GM19463 (cell line): ENCODE measurements at regions not wholly inside any gene's neighbourhood (a gene's known extent, or its start where the extent isn't known, plus 50 kb on each side); places are given as distances from the start of the nearest gene placed in this dataset.
"Not testable (repeated sequence)": the region's sequence is repeated elsewhere in the genome, so short reads cannot be mapped to it uniquely, and the experiment has no call there.

Experiments used
- ATAC-seq: cut with Tn5 transposase; IDR thresholded peaks from one replicate; pipeline ENCODE4 v1.9.1; 2021; ENCODE audit warnings: mild to moderate bottlenecking, moderate library complexity; ENCODE audit not compliant: unreplicated experiment

GRCh38 chr2:194602750-194603149 is 1054.3 kb upstream of the SLC39A10 start:
- no peak for ATAC-seq

GRCh38 chr2:194591192-194591591 is 1065.8 kb upstream of the SLC39A10 start:
- ATAC-seq: no peak

DNA sequence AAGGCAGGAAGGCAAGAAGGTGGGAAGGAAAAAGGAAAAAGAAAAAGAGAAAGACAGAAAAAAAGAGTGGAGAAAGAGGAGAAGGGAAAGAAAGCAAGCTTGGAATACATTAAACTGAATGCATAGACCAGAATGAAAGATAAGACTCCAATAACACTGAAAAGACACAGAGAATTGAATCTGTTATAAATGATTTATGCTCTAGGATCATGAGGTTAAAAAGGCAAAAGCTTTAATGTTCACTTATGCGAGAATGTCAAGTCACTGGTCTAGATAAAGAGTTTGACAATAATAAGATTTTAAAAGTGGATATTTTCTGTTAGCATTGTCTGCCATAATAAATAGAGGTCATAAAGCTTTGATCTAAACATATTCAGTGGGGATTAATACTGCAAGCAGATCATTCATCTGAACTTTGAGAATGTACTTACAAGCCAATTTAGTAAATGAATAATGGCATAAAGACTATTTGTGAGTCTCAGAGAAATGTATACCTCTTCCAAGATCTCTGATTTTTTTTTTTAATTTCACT is 1069.2 kb upstream of the SLC39A10 start:
- ATAC-seq: no peak

- peak; percentile 57 for ATAC-seq
Observed at GRCh38 chr2:194567661-194568017, 1089.4 kb upstream of the SLC39A10 start.

- peak; percentile 88 for ATAC-seq
Observed at GRCh38 chr2:194566907-194567660, 1089.9 kb upstream of the SLC39A10 start.

DNA sequence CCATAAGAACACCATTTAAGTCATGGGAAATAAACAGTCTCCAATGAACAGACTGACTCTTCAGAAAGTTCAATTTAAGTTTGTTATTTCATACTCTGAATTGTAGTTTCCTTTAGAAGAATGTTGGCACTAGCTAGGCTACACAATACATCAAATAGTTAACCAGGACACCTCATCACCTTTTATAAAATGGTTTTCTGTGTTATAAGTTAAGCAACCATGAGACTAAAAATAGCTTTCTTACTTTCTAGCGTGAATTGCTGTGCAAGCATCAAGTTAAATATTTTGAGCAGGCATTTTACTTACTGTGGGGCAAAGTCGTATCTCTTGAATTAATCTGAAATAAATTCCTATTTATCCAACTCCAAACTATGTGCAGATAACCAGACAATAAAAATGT is 1092.6 kb upstream of the SLC39A10 start:
- no peak for ATAC-seq

- no peak for ATAC-seq
Observed at GRCh38 chr2:194562329-194562728, 1094.7 kb upstream of the SLC39A10 start.

GRCh38 chr2:194559964-194560363 is 1097.1 kb upstream of the SLC39A10 start:
- ATAC-seq: no peak

DNA sequence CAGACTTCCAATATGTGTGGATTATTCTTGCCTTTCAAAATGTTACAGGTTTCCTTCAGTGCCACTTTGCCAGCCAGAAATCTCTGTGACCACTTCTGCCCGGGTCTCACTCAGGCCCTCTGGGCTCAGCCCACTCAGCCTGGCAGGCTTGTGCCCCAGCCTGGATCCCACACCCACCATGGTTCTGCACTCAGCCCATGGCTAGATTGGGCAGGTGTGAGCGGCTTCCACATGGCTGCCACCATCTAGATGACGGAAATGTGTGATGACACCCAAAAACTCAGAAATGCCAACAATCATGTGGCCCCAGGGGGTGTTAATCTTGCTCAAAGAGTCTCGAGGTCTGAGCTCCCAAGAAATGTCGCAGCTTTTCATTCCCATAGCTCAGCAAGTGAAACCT is 1097.5 kb upstream of the SLC39A10 start:
- ATAC-seq: no peak

DNA sequence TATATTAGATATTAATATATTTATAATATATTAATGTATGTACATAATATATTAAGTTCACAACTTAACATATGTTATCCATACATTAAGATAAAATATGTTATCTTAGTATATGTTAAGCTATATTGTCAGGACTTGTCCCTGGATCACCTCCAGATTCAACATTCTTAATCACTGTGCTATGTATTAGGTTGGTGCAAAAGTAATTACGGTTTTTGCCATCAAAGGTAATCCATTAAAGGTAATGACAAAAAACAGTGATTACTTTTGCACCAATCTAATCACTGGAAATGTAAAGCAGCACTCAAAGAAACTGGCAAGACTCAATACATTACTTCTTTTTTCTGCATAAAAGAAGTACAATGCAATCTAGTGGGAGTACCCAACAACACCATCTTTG is 1099.0 kb upstream of the SLC39A10 start:
- ATAC-seq: no peak

GRCh38 chr2:194556629-194557028 is 1100.4 kb upstream of the SLC39A10 start:
- no peak for ATAC-seq

GRCh38 chr2:194553980-194554379 is 1103.0 kb upstream of the SLC39A10 start:
- ATAC-seq: no peak

DNA sequence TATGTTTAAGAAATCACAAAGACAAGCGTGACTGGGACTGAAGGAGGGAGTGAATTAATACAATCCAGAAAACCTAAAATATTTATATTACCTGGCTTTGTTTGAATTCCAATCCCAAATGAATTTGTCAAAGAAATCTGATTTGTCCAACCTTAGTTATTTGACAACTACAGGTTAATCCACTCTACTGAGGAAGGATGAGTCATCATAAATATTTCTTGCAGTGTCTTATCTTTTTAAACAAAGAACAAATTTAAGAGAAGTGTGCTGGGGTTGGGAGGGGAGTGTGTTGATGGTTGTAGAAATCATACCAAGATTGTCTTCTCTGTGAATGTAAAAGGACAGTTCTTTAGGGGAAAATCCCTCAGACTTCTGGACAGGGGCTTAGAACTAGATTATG is 1106.3 kb upstream of the SLC39A10 start:
- ATAC-seq: no peak

DNA sequence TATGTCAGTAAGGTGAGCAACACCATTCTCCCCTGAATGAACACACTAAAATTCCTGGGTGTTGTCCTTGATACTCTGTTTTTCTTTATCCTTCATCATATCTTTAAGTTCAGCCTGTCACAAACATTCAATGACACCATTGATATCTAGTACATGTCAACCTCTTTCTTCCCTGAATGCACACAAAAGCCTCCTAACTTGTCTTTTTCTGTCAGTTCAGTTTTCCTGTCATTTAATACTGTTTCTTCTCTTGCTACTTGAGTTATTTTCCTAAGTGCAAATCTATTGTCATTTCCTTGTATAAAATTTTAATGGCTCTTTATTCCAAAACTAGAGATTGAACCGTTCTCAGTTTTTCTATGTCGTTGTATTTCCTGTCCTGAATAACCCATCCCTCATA is 1107.6 kb upstream of the SLC39A10 start:
- no peak for ATAC-seq

DNA sequence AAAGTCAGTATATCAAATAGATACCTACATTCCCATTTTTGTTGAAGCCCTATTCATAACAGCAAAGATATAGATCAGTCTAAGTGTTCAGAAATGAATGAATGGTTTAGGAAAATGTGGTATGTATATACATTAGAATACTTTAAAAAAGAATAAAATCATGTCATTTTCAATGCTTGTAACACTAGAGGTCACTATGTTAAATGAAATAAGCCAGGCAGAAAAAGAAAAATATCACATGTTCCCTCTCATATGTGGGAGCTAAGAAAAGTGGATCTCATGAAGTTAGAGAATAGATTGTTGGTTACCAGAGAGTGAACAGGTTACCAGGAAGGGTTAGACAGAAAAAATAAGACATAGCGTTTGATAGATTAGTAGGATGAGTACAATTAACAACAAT is 1111.0 kb upstream of the SLC39A10 start:
- no peak for ATAC-seq

- ATAC-seq: no peak
Observed at GRCh38 chr2:194539425-194539824, 1117.6 kb upstream of the SLC39A10 start.

DNA sequence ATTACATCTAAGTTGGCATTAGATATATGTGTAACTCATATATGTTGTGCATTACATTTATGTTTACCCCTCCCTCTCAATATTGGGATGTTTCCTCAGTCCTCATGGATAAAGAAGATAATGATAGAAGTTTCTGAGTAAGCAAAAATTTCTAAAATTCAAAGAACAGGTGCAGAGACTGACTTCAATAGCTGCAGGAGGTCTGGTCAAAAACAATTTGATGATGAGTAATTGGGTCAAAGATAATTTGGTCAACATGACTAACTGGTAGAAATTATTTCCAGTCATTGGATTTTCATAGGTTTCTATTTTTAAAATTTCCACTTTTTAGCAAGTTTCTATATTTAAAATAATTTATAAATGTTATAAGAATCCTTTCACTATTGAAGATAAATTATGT is 1130.9 kb upstream of the SLC39A10 start:
- no peak for ATAC-seq

DNA sequence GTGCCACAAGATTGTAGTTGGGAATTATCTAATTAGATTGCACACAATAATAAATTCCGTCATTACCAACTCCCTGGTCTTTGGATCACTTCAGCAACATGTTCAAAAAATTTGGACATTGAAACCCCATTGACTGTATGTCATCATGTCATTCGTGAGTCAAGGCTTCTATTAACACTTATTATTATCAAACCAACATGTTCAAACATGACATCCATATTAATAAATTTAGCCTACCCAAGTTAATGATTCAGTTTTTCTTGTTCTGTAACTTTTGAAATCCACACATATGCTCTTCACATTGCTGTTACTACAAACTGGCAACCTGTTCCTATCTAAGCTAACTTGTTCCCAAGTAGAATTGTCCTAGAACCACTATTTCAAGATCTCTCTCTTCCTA is 1142.7 kb upstream of the SLC39A10 start:
- ATAC-seq: no peak

GRCh38 chr2:194511070-194511469 is 1146.0 kb upstream of the SLC39A10 start:
- not testable (repeated sequence) for ATAC-seq

DNA sequence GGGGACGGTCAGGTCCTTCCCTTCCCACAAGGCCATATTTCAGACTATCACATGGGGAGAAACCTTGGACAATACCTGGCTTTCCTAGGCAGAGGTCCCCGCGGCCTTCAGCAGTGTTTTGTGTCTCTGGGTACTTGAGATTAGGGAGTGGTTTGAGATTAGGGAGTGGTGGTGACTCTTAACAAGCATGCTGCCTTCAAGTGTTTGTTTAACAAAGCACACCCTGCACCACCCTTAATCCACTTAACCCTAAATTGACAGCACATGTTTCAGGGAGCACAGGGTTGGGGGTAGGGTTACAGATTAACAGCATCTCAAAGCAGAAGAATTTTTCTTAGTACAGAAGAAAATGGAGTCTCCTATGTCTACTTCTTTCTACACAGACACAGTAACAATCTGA is 1152.2 kb upstream of the SLC39A10 start:
- ATAC-seq: not testable (repeated sequence)

GRCh38 chr2:194495046-194495445 is 1162.0 kb upstream of the SLC39A10 start:
- ATAC-seq: no peak

DNA sequence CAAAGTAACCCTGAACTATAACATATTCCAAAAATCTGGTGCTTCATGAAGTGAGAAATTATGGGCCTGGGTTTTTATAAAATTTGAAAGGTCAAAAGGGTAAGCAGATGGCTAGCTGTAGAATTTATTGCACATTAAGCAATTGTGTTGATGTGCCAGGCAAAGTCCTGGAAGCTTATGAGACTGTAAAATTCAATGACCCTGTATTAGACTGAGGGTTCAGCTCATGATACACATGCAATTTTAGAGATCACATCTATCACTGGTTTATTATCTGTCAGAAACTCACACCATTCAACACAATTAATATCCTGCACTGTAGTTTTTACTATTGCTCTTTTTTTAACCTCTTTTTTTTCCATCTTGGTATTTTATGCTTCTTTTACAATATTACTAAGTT is 1162.6 kb upstream of the SLC39A10 start:
- ATAC-seq: no peak
